Right atrium auricular region (tissue), 2 donors: ENCODE measurements at regions not wholly inside any gene's neighbourhood (a gene's known extent, or its start where the extent isn't known, plus 50 kb on each side); places are given as distances from the start of the nearest gene placed in this dataset.

Experiments used
- DNase-seq: peaks from one replicate; pipeline ENCODE4 v3.0.0-alpha.2; 2019; ENCODE audit warnings: low spot score
- H3K27ac ChIP-seq, 2 donors: fragments of 200-600 bp; sonication (generic); 1 replicate in 1 of 2; 2 replicates in 1 of 2; pipeline ENCODE4 v1.5.1; 2016 to 2019
- H3K27me3 ChIP-seq, 2 donors: fragments of 200-600 bp; sonication (generic); one replicate each; pipeline versions ENCODE4 v1.5.1 to v1.6.0; 2017 to 2019
- H3K36me3 ChIP-seq: fragments of 200-600 bp; sonication (generic); one replicate; pipeline ENCODE4 v1.5.1; 2016
- H3K4me1 ChIP-seq, 2 donors: fragments of 200-600 bp; sonication (generic); one replicate each; pipeline versions ENCODE4 v1.5.1 to v1.6.0; 2017 to 2019
- H3K4me3 ChIP-seq, 2 donors: fragments of 200-600 bp; sonication (generic); 1 replicate in 1 of 2; 2 replicates in 1 of 2; pipeline ENCODE4 v1.5.1; 2017 to 2019; ENCODE audit warnings: mild to moderate bottlenecking in 1 of 2, moderate library complexity in 1 of 2
- H3K9me3 ChIP-seq, 2 donors: fragments of 200-600 bp; sonication (generic); one replicate each; pipeline ENCODE4 v1.5.1; 2019
- CTCF ChIP-seq, 2 donors: fragments of 200-600 bp; sonication (generic); IDR thresholded peaks; one replicate each; pipeline ENCODE4 v1.5.1; 2019; ENCODE audit warnings: antibody characterized with exemption in 2 of 2

GRCh38 chr1:90459570-90459969 lies 257.5 kb downstream of the BARHL2 start:
- no peak for DNase-seq
- no peaks in the 10 kb centered on the region for H3K4me1 ChIP-seq
- H3K36me3 ChIP-seq, result no peaks in the 10 kb centered on the region
- H3K27me3 ChIP-seq, result no peaks in the 10 kb centered on the region
- TF ChIP-seq CTCF (IDR thresholded peaks at IDR 0.05), result no peak
- no peak overlapping the region for H3K4me3 ChIP-seq
- no peak overlapping the region for H3K27ac ChIP-seq
- H3K9me3 ChIP-seq, result peaks cover 0 to 6% of the 10 kb centered on the region in 2 donors

- DNase-seq, result no peak
- TF ChIP-seq CTCF (IDR thresholded peaks at IDR 0.05), result no peak
- no peak overlapping the region for H3K4me3 ChIP-seq
- H3K36me3 ChIP-seq, result no peaks in the 10 kb centered on the region
- peaks cover 0 to 6% of the 10 kb centered on the region in 2 donors for H3K9me3 ChIP-seq
- no peak overlapping the region for H3K27ac ChIP-seq
- no peaks in the 10 kb centered on the region for H3K4me1 ChIP-seq
- no peaks in the 10 kb centered on the region for H3K27me3 ChIP-seq
Measured at GRCh38 chr1:90457985-90458384, 259.1 kb downstream of the BARHL2 start.

- Histone ChIP-seq H3K36me3 (no peaks in the 10 kb centered on the region), H3K4me3 (no peak overlapping the region), H3K9me3 (no peaks in the 10 kb centered on the region), H3K4me1 (no peaks in the 10 kb centered on the region), H3K27me3 (no peaks in the 10 kb centered on the region), H3K27ac (no peak overlapping the region)
- TF ChIP-seq CTCF (IDR thresholded peaks at IDR 0.05), result no peak
- no peak for DNase-seq
Measured at GRCh38 chr1:90452491-90452890, 264.6 kb downstream of the BARHL2 start.

GRCh38 chr1:90443354-90443753 lies 273.7 kb downstream of the BARHL2 start:
- Histone ChIP-seq H3K27me3 (no peaks in the 10 kb centered on the region), H3K4me3 (no peak overlapping the region), H3K9me3 (no peaks in the 10 kb centered on the region), H3K36me3 (no peaks in the 10 kb centered on the region), H3K27ac (no peak overlapping the region), H3K4me1 (no peaks in the 10 kb centered on the region)
- no peak for DNase-seq
- no peak for TF ChIP-seq CTCF (IDR thresholded peaks at IDR 0.05)

DNA sequence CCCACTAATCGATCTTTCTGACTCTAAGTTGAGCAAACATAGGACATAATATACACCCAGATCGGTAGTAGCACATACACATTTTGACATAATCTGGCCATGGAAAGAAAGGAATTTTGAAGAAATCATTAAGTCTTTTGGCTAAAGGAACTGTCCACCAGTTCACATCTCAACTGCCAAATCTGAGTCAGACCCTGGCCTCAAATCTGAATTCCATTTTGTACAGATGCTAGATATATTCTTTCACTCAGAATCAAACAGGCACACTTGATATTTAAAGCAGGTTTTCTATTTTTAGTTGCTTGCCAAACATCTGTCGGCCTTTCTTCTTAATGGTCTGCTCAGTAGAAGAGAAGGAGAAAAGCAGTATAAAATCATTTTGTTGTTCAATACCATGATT lies 281.8 kb downstream of the BARHL2 start:
- Histone ChIP-seq H3K9me3 (no peaks in the 10 kb centered on the region), H3K27ac (no peak overlapping the region), H3K36me3 (no peaks in the 10 kb centered on the region), H3K4me1 (no peaks in the 10 kb centered on the region), H3K27me3 (no peaks in the 10 kb centered on the region), H3K4me3 (no peak overlapping the region)
- no peak for TF ChIP-seq CTCF (IDR thresholded peaks at IDR 0.05)
- no peak for DNase-seq

DNA sequence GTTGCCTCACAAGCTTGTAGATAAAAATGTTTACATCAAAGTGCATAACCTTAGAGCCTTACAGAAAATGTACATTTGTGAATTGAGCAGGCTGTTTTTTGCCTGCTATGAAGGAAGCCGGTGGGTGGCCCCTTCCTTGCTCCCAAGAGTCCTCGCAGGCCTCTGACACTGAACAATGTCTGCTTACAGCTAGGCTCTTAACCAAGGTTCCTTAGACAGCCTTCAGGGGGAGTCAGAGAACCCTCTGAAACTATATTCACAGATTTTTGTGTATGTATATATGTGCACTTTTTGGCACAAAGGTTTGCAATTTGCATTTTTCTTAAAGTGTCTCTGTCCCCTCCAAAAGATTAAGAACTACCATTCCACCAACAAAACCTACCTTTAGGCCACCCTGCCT lies 282.6 kb downstream of the BARHL2 start:
- no peak for TF ChIP-seq CTCF (IDR thresholded peaks at IDR 0.05)
- Histone ChIP-seq H3K36me3 (no peaks in the 10 kb centered on the region), H3K4me3 (no peak overlapping the region), H3K27ac (no peak overlapping the region), H3K4me1 (no peaks in the 10 kb centered on the region), H3K27me3 (no peaks in the 10 kb centered on the region), H3K9me3 (no peaks in the 10 kb centered on the region)
- DNase-seq, result no peak
